AG04449 (cell line): ENCODE measurements at regions not wholly inside any gene's neighbourhood (a gene's known extent, or its start where the extent isn't known, plus 50 kb on each side); places are given as distances from the start of the nearest gene placed in this dataset.

Experiments
- CTCF ChIA-PET: fragments of 350-600 bp; formaldehyde crosslinking; extraction: SDS; loops from one replicate; lab custom pipeline; 2021; ENCODE audit warnings: antibody characterized with exemption; lab: Yijun Ruan, JAX
- POLR2A ChIA-PET: fragments of 400-600, 350-600 bp; formaldehyde crosslinking; extraction: SDS; loops from one replicate; lab custom pipeline; 2020; ENCODE audit warnings: antibody characterized with exemption, inconsistent platforms; lab: Yijun Ruan, JAX
- DNase-seq: peaks from one replicate; pipeline ENCODE4 v3.0.0-alpha.2; 2010; ENCODE audit warnings: low read depth, low spot score
- H3K4me3 ChIP-seq: 2 replicates; pipeline ENCODE4 v1.5.1; 2011; ENCODE audit warnings: low read depth, mild to moderate bottlenecking, control low read depth, low read length
- CTCF ChIP-seq: IDR thresholded peaks from one replicate; pipeline ENCODE4 v1.5.1; 2011; ENCODE audit warnings: mild to moderate bottlenecking, moderate library complexity, low read length, control low read depth, inconsistent platforms; ENCODE audit not compliant: insufficient read depth; ENCODE audit errors: missing control alignments

DNA sequence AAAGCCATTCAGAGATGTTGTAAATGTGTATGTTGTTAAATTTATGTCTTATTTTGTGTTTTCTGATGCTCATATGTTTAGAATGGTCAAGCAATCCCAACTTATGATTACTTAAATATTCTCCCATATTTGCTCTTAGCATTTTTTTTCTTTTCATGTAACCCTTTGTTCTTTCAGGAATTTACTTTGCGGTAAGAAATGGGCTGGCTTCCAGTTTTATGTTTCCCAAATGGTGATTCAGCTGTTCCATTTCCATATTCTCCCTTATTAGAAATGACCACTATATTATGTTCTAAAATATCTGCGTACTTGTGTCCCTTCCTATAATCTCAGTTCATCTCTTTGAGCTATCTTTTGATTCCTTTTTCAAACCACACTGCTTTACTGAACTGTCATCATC is 113.7 kb downstream of the CDH26 start:
- CTCF ChIA-PET = interaction anchor here (1.4 to 4.9 kb wide), 3 partner anchors 9 to 14 kb away, joined by 3 to 31 read pairs (median 4); no protein-coding TSS in a partner anchor
- no peak for DNase-seq
- no peak for TF ChIP-seq CTCF
- no peak overlapping the region for H3K4me3 ChIP-seq
- POLR2A ChIA-PET = no interaction called here

DNA sequence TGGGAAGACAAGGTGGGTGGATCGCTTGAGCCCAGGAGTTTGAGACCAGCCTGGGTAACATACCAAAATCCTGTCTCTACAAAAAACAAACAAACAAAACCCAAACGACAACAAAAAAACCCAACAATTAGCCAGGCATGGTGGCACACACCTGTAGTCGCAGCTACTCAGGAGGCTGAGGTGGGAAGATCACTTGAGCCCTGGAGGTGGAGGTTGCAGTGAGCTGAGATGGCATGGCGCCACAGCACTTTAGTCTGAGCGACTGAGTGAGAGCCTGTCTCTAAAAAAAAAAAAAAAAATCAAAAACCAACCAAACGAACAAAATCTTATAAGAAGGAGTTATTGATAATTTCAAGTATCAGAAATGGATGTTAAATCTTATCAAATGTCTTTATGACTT is 114.9 kb downstream of the CDH26 start:
- CTCF ChIA-PET = interaction anchor here (1.4 kb wide), 1 partner anchor 9 kb away, joined by 3 read pairs; no protein-coding TSS in a partner anchor
- H3K4me3 ChIP-seq = no peak overlapping the region
- TF ChIP-seq CTCF = no peak
- POLR2A ChIA-PET = no interaction called here
- no peak for DNase-seq

- no peak overlapping the region for H3K4me3 ChIP-seq
- no peak for TF ChIP-seq CTCF
- CTCF ChIA-PET = no interaction called here
- no peak for DNase-seq
- POLR2A ChIA-PET = no interaction called here
Measured at GRCh38 chr20:60073504-60073903, 115.3 kb downstream of the CDH26 start.

DNA sequence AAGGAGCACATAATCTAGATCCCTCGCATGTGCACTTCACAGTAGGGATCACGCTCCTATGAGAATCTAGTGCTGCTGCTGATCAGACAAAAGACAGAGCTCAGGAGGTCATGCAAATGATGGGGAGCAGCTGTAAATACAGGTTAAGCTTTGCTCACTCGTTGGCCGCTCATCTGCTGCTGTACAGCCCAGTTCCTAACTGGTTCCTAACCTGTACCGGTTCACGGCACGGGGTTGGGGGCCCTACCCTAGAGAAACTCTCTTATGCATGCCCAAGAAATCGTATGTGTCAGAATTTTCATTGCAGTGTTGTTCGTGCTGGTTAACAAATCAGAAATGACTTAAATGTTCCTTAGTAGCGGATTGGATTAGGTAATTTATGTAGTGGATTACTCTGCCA is 116.1 kb downstream of the CDH26 start:
- ChIA-PET POLR2A (no interaction called here), CTCF (interaction anchor here (1.1 kb wide), 1 partner anchor 17 kb away, joined by 3 read pairs; no protein-coding TSS in a partner anchor)
- no peak overlapping the region for H3K4me3 ChIP-seq
- TF ChIP-seq CTCF = no peak
- DNase-seq = no peak

- CTCF ChIA-PET = interaction anchor here (1.2 kb wide), 1 partner anchor 21 kb away, joined by 3 read pairs; no protein-coding TSS in a partner anchor
- H3K4me3 ChIP-seq = no peak overlapping the region
- POLR2A ChIA-PET = no interaction called here
- no peak for DNase-seq
- TF ChIP-seq CTCF = no peak
Measured at GRCh38 chr20:60078351-60079250, 120.4 kb downstream of the CDH26 start.

GRCh38 chr20:60080401-60080800 is 122.2 kb downstream of the CDH26 start:
- ChIA-PET CTCF (interaction anchor here (1.1 to 2.2 kb wide), 3 partner anchors 9 to 23 kb away, joined by 3 to 7 read pairs (median 4); no protein-coding TSS in a partner anchor), POLR2A (no interaction called here)
- H3K4me3 ChIP-seq = no peak overlapping the region
- TF ChIP-seq CTCF = no peak
- no peak for DNase-seq
